Keratinocyte (primary cell): ENCODE measurements at regions not wholly inside any gene's neighbourhood (a gene's known extent, or its start where the extent isn't known, plus 50 kb on each side); places are given as distances from the start of the nearest gene placed in this dataset.

Source experiments
- DNase-seq: peaks from one replicate; pipeline ENCODE4 v3.0.0-alpha.2; 2011; ENCODE audit warnings: low read depth, missing footprints, low spot score
- FAIRE-seq: peaks from 2 replicates; lab custom pipeline; 2011; peaks lifted over from hg19 to GRCh38; lab: Jason Lieb, UNC
- H2AFZ ChIP-seq: 2 replicates; pipeline ENCODE4 v1.6.0; 2012; ENCODE audit warnings: low read length, control low read depth, inconsistent platforms; ENCODE audit not compliant: control insufficient read depth
- H3K27ac ChIP-seq: 2 replicates; pipeline ENCODE4 v1.5.1; 2011; ENCODE audit warnings: low read length; ENCODE audit not compliant: control insufficient read depth, insufficient read depth
- H3K27me3 ChIP-seq: 3 replicates; pipeline ENCODE4 v1.6.0; 2011; ENCODE audit warnings: low read length; ENCODE audit not compliant: control insufficient read depth, insufficient read depth; ENCODE audit errors: extremely low read depth
- H3K36me3 ChIP-seq, 2 experiments: 2 replicates in 1 of 2; 3 replicates in 1 of 2; pipeline ENCODE4 v1.5.1; 2011; ENCODE audit warnings: low read length in 2 of 2, mild to moderate bottlenecking in 1 of 2; ENCODE audit not compliant: control insufficient read depth in 2 of 2, insufficient read depth in 2 of 2; ENCODE audit errors: extremely low read depth in 1 of 2
- H3K4me1 ChIP-seq: 3 replicates; pipeline ENCODE4 v1.5.1; 2011; ENCODE audit warnings: low read length; ENCODE audit not compliant: control insufficient read depth, insufficient read depth; ENCODE audit errors: extremely low read depth
- H3K4me2 ChIP-seq: 3 replicates; pipeline ENCODE4 v1.6.0; 2011; ENCODE audit warnings: low read depth, low read length; ENCODE audit not compliant: control insufficient read depth, insufficient read depth; ENCODE audit errors: extremely low read depth
- H3K4me3 ChIP-seq, 3 experiments: fragments of 200-600 bp in 1 of 3; sonication (generic) in 1 of 3; 2 replicates in 2 of 3; 3 replicates in 1 of 3; pipeline ENCODE4 v1.5.1; 2011 to 2016; ENCODE audit warnings: low read length in 3 of 3, mild to moderate bottlenecking in 3 of 3, control low read depth in 2 of 3, inconsistent platforms in 1 of 3, low read depth in 1 of 3, mixed read lengths in 1 of 3, mixed run types in 1 of 3, moderate library complexity in 1 of 3; ENCODE audit not compliant: control insufficient read depth in 2 of 3, insufficient read depth in 2 of 3; ENCODE audit errors: extremely low read depth in 1 of 3
- H3K79me2 ChIP-seq: 2 replicates; pipeline ENCODE4 v1.6.0; 2012; ENCODE audit warnings: low read length; ENCODE audit not compliant: control insufficient read depth, insufficient read depth
- H3K9ac ChIP-seq: 3 replicates; pipeline ENCODE4 v1.6.0; 2011; ENCODE audit warnings: low read length; ENCODE audit not compliant: control insufficient read depth, insufficient read depth; ENCODE audit errors: extremely low read depth
- H3K9me1 ChIP-seq: 3 replicates; pipeline ENCODE4 v1.6.0; 2011; ENCODE audit warnings: low read length; ENCODE audit not compliant: control insufficient read depth, insufficient read depth; ENCODE audit errors: extremely low read depth
- H3K9me3 ChIP-seq: 2 replicates; pipeline ENCODE4 v1.5.1; 2012; ENCODE audit warnings: low read depth, low read length; ENCODE audit not compliant: control insufficient read depth
- H4K20me1 ChIP-seq: 3 replicates; pipeline ENCODE4 v1.6.0; 2011; ENCODE audit warnings: low read length; ENCODE audit not compliant: control insufficient read depth, insufficient read depth; ENCODE audit errors: extremely low read depth
- CTCF ChIP-seq, 3 experiments: IDR thresholded peaks in 1 of 3; conservative IDR thresholded peaks in 1 of 3; optimal IDR thresholded peaks in 1 of 3; 2 replicates in 2 of 3; 3 replicates in 1 of 3; pipeline versions ENCODE3 to v1.5.1; 2011; ENCODE audit warnings: low read length in 3 of 3, mild to moderate bottlenecking in 3 of 3, moderate library complexity in 2 of 3, control low read depth in 1 of 3, inconsistent platforms in 1 of 3; ENCODE audit not compliant: insufficient read depth in 2 of 3; ENCODE audit errors: extremely low read depth in 1 of 3
- EZH2 ChIP-seq: IDR thresholded peaks from one replicate; pipeline ENCODE4 v1.6.1; 2012; ENCODE audit warnings: inconsistent platforms, mild to moderate bottlenecking, low read length, moderate library complexity
- dilution Hi-C: fragments of 300-500 bp; cut with MboI; formaldehyde crosslinking; loops from one replicate; pipeline ENCODE4 v1.7.0; 2020; ENCODE audit warnings: low sequenced_read_pairs; ENCODE audit not compliant: extremely low pct_ligation_motif_present

- FAIRE-seq (no peak), DNase-seq (no peak)
- H2AFZ ChIP-seq = no peak overlapping the region
- no peaks in the 10 kb centered on the region for H3K4me1 ChIP-seq
- no peak overlapping the region for H3K4me2 ChIP-seq
- dilution Hi-C loops = no loop called here
- H3K9ac ChIP-seq = no peak overlapping the region
- TF ChIP-seq EZH2 = no peak
- no peak overlapping the region for H3K4me3 ChIP-seq
- no peaks in the 10 kb centered on the region for H3K9me1 ChIP-seq
- no peaks in the 10 kb centered on the region for H3K36me3 ChIP-seq
- H4K20me1 ChIP-seq = no peaks in the 10 kb centered on the region
- H3K9me3 ChIP-seq = peaks cover 10% of the 10 kb centered on the region
- no peak overlapping the region for H3K27ac ChIP-seq
- no peaks in the 10 kb centered on the region for H3K27me3 ChIP-seq
- H3K79me2 ChIP-seq = no peaks in the 10 kb centered on the region
Measured at GRCh38 chr11:70772950-70773349, 374.6 kb downstream of the CTTN start.

- dilution Hi-C loops = no loop called here
- Histone ChIP-seq H3K9ac (no peak overlapping the region), H4K20me1 (no peaks in the 10 kb centered on the region), H3K9me3 (peaks cover 6% of the 10 kb centered on the region), H3K4me2 (no peak overlapping the region), H3K36me3 (no peaks in the 10 kb centered on the region), H2AFZ (no peak overlapping the region), H3K4me3 (no peak overlapping the region), H3K79me2 (no peaks in the 10 kb centered on the region), H3K27ac (no peak overlapping the region), H3K4me1 (no peaks in the 10 kb centered on the region), H3K27me3 (no peaks in the 10 kb centered on the region), H3K9me1 (no peaks in the 10 kb centered on the region)
- no peak for FAIRE-seq
- TF ChIP-seq EZH2 (no peak), CTCF (optimal IDR thresholded peaks at IDR 0.05 in 1 of 3, IDR thresholded peaks at IDR 0.05 in 1 of 3, conservative IDR thresholded peaks at IDR 0.05 in 1 of 3; ENCODE audit: extremely low read depth in 1 of 3, insufficient read depth in 2 of 3, low read length in 3 of 3) (no peak)
- DNase-seq = no peak
Measured at GRCh38 chr11:70775386-70776075, 377.2 kb downstream of the CTTN start.
